ENCODE measurements at regions not wholly inside any gene's neighbourhood (a gene's known extent, or its start where the extent isn't known, plus 50 kb on each side); places are given as distances from the start of the nearest gene placed in this dataset.

GRCh38 chr11:135075740-135076139 is 663.7 kb upstream of the B3GAT1 start:
- no peak for DNase-seq (ENCODE audit: low read depth in 4 of 4, low spot score in 3 of 4)

GRCh38 chr11:135074397-135074998 is 662.5 kb upstream of the B3GAT1 start:
- no peak for DNase-seq (ENCODE audit: low read depth in 4 of 4, low spot score in 3 of 4)

- no peak for DNase-seq (ENCODE audit: low read depth in 4 of 4, low spot score in 3 of 4)
Measured at GRCh38 chr11:135073870-135074269, 661.8 kb upstream of the B3GAT1 start.

GRCh38 chr11:135073381-135073780 is 661.3 kb upstream of the B3GAT1 start:
- no peak for DNase-seq (ENCODE audit: low read depth in 4 of 4, low spot score in 3 of 4)

GRCh38 chr11:135069890-135070289 is 657.8 kb upstream of the B3GAT1 start:
- DNase-seq (ENCODE audit: low read depth in 4 of 4, low spot score in 3 of 4): no peak

- no peak for DNase-seq (ENCODE audit: low read depth in 4 of 4, low spot score in 3 of 4)
Measured at GRCh38 chr11:135069063-135069462, 657.0 kb upstream of the B3GAT1 start.

- no peak for DNase-seq (ENCODE audit: low read depth in 4 of 4, low spot score in 3 of 4)
Measured at GRCh38 chr11:135062994-135063393, 651.0 kb upstream of the B3GAT1 start.

- no peak for DNase-seq (ENCODE audit: low read depth in 4 of 4, low spot score in 3 of 4)
Measured at GRCh38 chr11:135061166-135061565, 649.1 kb upstream of the B3GAT1 start.

- DNase-seq (ENCODE audit: low read depth in 4 of 4, low spot score in 3 of 4): peak in 1 of 4 donors; percentile 16
Measured at GRCh38 chr11:135046986-135047385, 634.9 kb upstream of the B3GAT1 start.

- no peak for DNase-seq (ENCODE audit: low read depth in 4 of 4, low spot score in 3 of 4)
Measured at GRCh38 chr11:135046556-135046955, 634.5 kb upstream of the B3GAT1 start.

- no peak for DNase-seq (ENCODE audit: low read depth in 4 of 4, low spot score in 3 of 4)
Measured at GRCh38 chr11:135043434-135043833, 631.4 kb upstream of the B3GAT1 start.

GRCh38 chr11:135037828-135038227 is 625.8 kb upstream of the B3GAT1 start:
- no peak for DNase-seq (ENCODE audit: low read depth in 4 of 4, low spot score in 3 of 4)

- no peak for DNase-seq (ENCODE audit: low read depth in 4 of 4, low spot score in 3 of 4)
Measured at GRCh38 chr11:135036488-135037297, 624.7 kb upstream of the B3GAT1 start.

- no peak for DNase-seq (ENCODE audit: low read depth in 4 of 4, low spot score in 3 of 4)
Measured at GRCh38 chr11:135035282-135035681, 623.2 kb upstream of the B3GAT1 start.

GRCh38 chr11:135033540-135033939 is 621.5 kb upstream of the B3GAT1 start:
- DNase-seq (ENCODE audit: low read depth in 4 of 4, low spot score in 3 of 4): peak; percentile 16 to 55 (median 42)

GRCh38 chr11:135031205-135031989 is 619.4 kb upstream of the B3GAT1 start:
- DNase-seq (ENCODE audit: low read depth in 4 of 4, low spot score in 3 of 4): no peak

- peak; percentile 73 to 81 (median 78) for DNase-seq (ENCODE audit: low read depth in 4 of 4, low spot score in 3 of 4)
Measured at GRCh38 chr11:135027461-135027860, 615.4 kb upstream of the B3GAT1 start.

- DNase-seq (ENCODE audit: low read depth in 4 of 4, low spot score in 3 of 4): no peak
Measured at GRCh38 chr11:135023499-135023898, 611.5 kb upstream of the B3GAT1 start.

GRCh38 chr11:135022454-135022853 is 610.4 kb upstream of the B3GAT1 start:
- no peak for DNase-seq (ENCODE audit: low read depth in 4 of 4, low spot score in 3 of 4)

- no peak for DNase-seq (ENCODE audit: low read depth in 4 of 4, low spot score in 3 of 4)
Measured at GRCh38 chr11:135019899-135020298, 607.9 kb upstream of the B3GAT1 start.

- no peak for DNase-seq (ENCODE audit: low read depth in 4 of 4, low spot score in 3 of 4)
Measured at GRCh38 chr11:135019343-135019871, 607.4 kb upstream of the B3GAT1 start.
